Kidney (tissue), 13 donors: ENCODE measurements at regions not wholly inside any gene's neighbourhood (a gene's known extent, or its start where the extent isn't known, plus 50 kb on each side); places are given as distances from the start of the nearest gene placed in this dataset.

Source experiments
- DNase-seq, 5 donors: peaks; one replicate each; pipeline ENCODE4 v3.0.0-alpha.2; 2013 to 2020
- FAIRE-seq: peaks from 2 replicates; lab custom pipeline; 2012; peaks lifted over from hg19 to GRCh38; lab: Jason Lieb, UNC
- H3K27ac ChIP-seq, 2 donors: one replicate each; pipeline ENCODE4 v1.7.0; 2013; ENCODE audit warnings: low read depth in 2 of 2, low read length in 2 of 2, inconsistent platforms in 1 of 2
- H3K27me3 ChIP-seq: one replicate; pipeline ENCODE4 v1.7.1; 2013; ENCODE audit warnings: low read length, inconsistent platforms; ENCODE audit not compliant: control insufficient read depth, insufficient read depth
- H3K36me3 ChIP-seq, 3 donors: one replicate each; pipeline versions ENCODE4 v1.7.0 to v1.7.1; 2013; ENCODE audit warnings: low read length in 3 of 3, control low read depth in 1 of 3, inconsistent platforms in 1 of 3; ENCODE audit not compliant: insufficient read depth in 3 of 3, control insufficient read depth in 2 of 3
- H3K4me1 ChIP-seq, 3 donors: one replicate each; pipeline versions ENCODE4 v1.7.0 to v1.7.1; 2013; ENCODE audit warnings: low read length in 3 of 3, inconsistent platforms in 1 of 3, low read depth in 1 of 3; ENCODE audit not compliant: control insufficient read depth in 2 of 3, insufficient read depth in 2 of 3
- H3K4me3 ChIP-seq, 3 donors: one replicate each; pipeline versions ENCODE4 v1.7.0 to v1.8.1; 2013; ENCODE audit warnings: low read length in 3 of 3, control low read depth in 1 of 3, inconsistent platforms in 1 of 3
- H3K9ac ChIP-seq, 3 donors: one replicate each; pipeline versions ENCODE4 v1.7.0 to v1.7.1; 2013; ENCODE audit warnings: low read length in 3 of 3, control low read depth in 1 of 3, inconsistent platforms in 1 of 3
- H3K9me3 ChIP-seq, 3 donors: one replicate each; pipeline versions ENCODE4 v1.7.0 to v1.7.1; 2013; ENCODE audit warnings: low read length in 3 of 3, control low read depth in 1 of 3, inconsistent platforms in 1 of 3; ENCODE audit not compliant: control insufficient read depth in 2 of 3, insufficient read depth in 1 of 3
- intact Hi-C: fragments of 100-400 bp; cut with DNase I; formaldehyde crosslinking; loops from one replicate; pipeline ENCODE4 v1.11.1; 2022
- TF ChIP-seq, protein P1 (sequence below): IDR thresholded peaks from 3 replicates; pipeline ENCODE4 v1.5.1; 2012; ENCODE audit warnings: mild to moderate bottlenecking, moderate library complexity, borderline replicate concordance; ENCODE audit not compliant: insufficient read depth; ENCODE audit errors: extremely low read depth
- donor health status: control.
- donor health status: control.
- donor health status: control.
- donor health status: control.
- donor health status: control.
- donor health status: DM: yes; HTN: yes; CAD: no.
- donor health status: Normal renal cell carcinoma (clear cell type).

DNA sequence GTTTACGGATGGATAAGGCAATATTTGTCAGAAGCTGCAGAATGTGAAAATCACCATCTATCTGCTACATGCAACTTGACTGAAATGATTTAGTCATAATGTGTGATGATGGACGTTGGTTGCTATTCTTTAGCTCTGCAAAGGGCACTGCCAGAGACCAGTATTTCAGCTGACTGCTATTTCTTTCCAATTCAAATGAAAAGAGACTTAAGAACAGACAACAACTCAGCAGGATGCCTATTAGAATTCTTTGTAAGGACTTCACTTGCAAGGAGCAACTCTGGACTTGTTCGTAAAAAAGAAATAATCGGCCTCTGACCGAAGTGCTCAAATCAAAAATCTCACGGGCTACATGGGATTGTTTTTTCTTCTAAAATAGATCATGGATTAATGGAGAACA lies 262.7 kb downstream of the DHX15 start:
- DNase-seq: no peak
- Histone ChIP-seq H3K9me3 (no peaks in the 10 kb centered on the region), H3K4me1 (no peaks in the 10 kb centered on the region), H3K27ac (no peak overlapping the region), H3K9ac (no peak overlapping the region), H3K4me3 (no peak overlapping the region), H3K36me3 (no peaks in the 10 kb centered on the region), H3K27me3 (no peaks in the 10 kb centered on the region)
- no peak for FAIRE-seq
- intact Hi-C loops: no loop called here
- TF ChIP-seq, protein P1, sequence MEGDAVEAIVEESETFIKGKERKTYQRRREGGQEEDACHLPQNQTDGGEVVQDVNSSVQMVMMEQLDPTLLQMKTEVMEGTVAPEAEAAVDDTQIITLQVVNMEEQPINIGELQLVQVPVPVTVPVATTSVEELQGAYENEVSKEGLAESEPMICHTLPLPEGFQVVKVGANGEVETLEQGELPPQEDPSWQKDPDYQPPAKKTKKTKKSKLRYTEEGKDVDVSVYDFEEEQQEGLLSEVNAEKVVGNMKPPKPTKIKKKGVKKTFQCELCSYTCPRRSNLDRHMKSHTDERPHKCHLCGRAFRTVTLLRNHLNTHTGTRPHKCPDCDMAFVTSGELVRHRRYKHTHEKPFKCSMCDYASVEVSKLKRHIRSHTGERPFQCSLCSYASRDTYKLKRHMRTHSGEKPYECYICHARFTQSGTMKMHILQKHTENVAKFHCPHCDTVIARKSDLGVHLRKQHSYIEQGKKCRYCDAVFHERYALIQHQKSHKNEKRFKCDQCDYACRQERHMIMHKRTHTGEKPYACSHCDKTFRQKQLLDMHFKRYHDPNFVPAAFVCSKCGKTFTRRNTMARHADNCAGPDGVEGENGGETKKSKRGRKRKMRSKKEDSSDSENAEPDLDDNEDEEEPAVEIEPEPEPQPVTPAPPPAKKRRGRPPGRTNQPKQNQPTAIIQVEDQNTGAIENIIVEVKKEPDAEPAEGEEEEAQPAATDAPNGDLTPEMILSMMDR: no peak

DNA sequence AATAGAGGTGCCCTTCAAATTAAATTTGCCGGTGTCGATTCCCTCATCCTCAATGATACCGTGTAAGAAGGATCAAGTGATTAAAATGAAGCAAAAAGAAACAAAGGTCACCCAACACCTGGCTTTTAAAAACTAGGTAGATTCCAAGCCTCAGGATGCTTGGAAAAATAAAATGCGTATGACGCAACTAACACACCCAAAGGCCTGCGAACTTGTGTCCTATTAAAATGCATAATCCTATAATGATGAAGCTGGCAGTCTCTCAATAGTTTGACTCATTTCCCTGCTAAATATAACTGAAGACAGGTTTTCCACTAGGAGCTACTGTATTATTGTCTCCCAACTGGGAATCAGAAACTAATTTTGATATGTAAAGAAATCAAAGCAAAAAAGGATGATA lies 263.2 kb downstream of the DHX15 start:
- FAIRE-seq: no peak
- no peak for DNase-seq

DNA sequence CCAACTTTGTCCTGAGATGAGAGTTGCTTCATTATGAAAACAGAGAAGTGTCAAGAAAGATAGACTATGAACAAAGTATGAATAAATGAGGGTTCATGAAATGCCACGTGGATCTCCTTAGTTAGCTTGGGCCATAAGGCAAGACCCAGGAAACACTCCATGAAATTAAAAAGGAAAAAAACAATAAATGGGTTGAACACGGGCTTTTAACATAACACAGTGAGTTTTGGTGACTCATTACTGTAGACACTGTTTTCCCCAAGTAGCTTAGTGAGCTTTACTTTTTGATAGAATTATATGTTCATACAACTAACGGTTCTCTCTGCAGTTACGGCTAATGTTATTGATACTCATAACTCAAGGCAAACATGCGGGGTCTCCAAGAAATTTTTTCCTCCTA lies 265.0 kb downstream of the DHX15 start:
- H3K9ac ChIP-seq: no peak overlapping the region
- intact Hi-C loops: no loop called here
- H3K36me3 ChIP-seq: no peaks in the 10 kb centered on the region
- H3K27ac ChIP-seq: no peak overlapping the region
- FAIRE-seq (no peak), DNase-seq (no peak)
- no peaks in the 10 kb centered on the region for H3K4me1 ChIP-seq
- TF ChIP-seq, protein P1: no peak
- H3K4me3 ChIP-seq: no peak overlapping the region
- no peaks in the 10 kb centered on the region for H3K9me3 ChIP-seq
- no peaks in the 10 kb centered on the region for H3K27me3 ChIP-seq

More for the DNA sequence above, 263.2 kb downstream of the DHX15 start:
- H3K36me3 ChIP-seq: no peaks in the 10 kb centered on the region
- H3K9me3 ChIP-seq: no peaks in the 10 kb centered on the region
- no peaks in the 10 kb centered on the region for H3K27me3 ChIP-seq
- no peaks in the 10 kb centered on the region for H3K4me1 ChIP-seq
- H3K4me3 ChIP-seq: no peak overlapping the region
- TF ChIP-seq, protein P1: no peak
- no peak overlapping the region for H3K27ac ChIP-seq
- intact Hi-C loops: no loop called here
- H3K9ac ChIP-seq: no peak overlapping the region

DNA sequence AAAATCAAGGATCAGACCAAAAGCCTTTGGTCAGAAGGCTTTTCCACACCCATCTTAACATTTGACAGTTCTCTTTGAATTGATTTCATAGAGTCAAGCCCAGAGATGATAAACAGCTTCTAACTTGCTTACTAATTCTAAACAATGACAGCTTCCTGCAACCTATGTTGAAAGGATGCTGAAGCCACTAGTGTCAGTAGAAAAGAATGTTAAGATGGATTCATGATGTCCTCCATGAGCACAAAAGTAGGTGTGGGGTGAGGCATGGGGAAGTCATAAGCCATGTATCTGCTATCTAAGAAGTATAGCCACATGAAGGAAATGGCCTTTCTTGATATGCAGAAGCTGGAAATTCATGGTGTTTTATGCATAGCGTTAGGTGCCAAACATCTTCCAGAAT lies 269.3 kb downstream of the DHX15 start:
- Histone ChIP-seq H3K9ac (no peak overlapping the region), H3K4me3 (no peak overlapping the region), H3K36me3 (no peaks in the 10 kb centered on the region), H3K27me3 (no peaks in the 10 kb centered on the region), H3K27ac (no peak overlapping the region), H3K4me1 (no peaks in the 10 kb centered on the region), H3K9me3 (no peaks in the 10 kb centered on the region)
- FAIRE-seq (no peak), DNase-seq (no peak)
- TF ChIP-seq, protein P1: no peak
- intact Hi-C loops: no loop called here
